HS-5 (cell line): ENCODE measurements at regions not wholly inside any gene's neighbourhood (a gene's known extent, or its start where the extent isn't known, plus 50 kb on each side); places are given as distances from the start of the nearest gene placed in this dataset.

Experiments used
- DNase-seq: peaks from one replicate; pipeline ENCODE4 v3.0.0-alpha.2; 2012; ENCODE audit warnings: low read depth

DNA sequence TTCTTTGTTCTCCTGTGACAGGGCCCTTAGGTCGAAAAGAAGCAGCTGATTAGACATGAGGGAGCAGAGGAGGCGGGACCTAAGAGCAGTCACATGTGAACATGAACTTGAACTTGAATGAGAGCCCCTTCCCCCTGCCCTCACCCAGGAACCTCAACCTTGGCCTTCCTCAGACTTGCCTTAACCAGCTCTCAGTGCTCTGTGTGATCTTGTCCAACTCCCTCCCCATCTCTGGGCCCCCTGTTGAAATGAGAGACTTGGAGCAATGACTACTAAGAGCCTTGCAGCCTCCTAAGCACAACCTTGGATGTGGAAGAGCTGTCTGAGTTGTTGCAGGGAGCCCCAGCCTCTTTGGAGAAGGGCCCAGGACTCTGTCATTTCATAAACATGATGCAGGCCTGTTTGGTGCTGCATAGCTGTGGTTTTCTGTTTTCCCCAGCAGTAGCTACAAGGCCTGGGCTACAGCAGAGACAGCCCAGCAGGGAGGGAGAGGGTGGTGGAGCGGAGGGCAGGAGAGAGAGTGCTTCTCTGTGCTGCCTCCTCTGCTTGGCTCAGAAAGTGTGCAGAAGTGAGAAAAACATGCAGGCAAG, 123.9 kb upstream of the ZMIZ1 start:
- DNase-seq, result peak; percentile 48

DNA sequence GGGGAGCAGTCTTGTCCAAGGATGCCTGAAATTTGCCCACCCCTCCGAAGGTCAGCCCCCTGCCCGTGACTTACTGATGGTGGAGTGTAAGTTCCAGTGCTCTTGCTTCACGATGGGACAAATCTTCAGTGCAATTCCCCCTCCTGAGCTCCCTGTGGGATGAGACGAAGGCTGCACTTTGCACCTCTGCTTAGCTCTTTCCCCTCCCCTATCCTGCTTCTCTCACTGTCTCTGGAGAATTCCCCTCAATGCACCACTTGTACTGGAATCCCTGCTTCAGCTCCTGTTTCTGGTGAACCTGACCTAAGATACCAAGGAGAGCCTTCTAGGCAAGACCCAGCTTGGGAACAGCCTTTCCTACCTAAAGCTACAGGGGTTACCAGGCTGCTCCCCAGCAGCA, 122.9 kb upstream of the ZMIZ1 start:
- DNase-seq, result no peak

DNA sequence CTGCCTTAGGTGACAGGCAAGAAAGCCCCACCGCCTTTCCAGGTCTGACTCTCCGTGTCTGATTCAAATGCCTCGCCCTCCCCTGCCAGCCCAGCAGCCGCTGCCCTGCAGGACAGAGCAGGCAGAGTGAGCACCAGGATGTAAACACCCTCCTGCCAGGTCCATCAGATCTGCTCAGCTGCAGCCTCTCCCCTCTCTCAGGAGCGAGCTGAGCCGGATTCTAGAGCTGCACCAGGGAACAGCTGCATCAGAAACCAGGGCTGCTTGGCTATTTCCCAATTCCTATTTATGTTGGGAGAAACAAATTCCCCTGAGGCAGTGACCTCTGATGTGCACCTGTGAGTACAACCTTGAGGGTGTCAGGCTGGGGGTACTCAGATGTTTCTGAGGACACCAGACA, 121.5 kb upstream of the ZMIZ1 start:
- no peak for DNase-seq

DNA sequence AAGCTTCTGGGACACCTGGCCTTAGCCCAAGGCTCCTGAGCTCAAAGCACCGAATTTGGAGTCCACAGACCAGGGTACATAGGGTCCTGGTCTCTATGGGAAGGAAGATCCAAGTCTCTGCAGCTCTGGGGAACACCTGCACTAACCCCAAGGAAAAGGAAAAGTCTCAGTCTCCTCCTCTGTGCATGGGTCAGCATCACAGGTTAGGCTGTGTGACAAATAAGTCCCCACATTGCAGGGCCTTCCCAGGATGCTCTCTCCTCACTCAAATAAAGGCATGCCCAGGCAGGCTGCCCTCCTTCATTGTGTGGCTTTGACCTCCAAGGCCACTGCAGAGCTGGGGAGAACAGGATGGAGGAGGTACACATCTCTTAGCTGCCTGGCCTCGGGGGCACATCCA, 121.0 kb upstream of the ZMIZ1 start:
- no peak for DNase-seq

DNA sequence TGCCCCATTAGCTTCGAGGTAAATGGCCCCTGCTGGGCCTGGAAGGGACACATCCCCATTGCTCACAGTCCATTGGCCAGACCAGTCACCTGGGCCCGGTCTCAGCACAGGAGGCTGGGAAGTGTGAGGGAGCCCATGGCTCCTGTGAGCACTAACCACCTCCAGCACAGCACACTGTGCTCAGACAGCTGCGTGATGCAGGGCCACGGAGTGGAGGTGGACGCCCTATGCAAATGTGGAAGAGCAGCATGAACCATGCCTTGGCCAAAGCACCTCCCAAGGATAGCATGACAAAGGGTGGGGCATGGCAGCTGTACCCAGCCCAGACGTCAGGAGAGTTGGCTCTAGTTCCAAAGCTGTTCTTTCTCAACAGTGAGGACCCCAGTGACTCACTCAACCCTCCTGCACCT, 120.1 kb upstream of the ZMIZ1 start:
- no peak for DNase-seq

DNA sequence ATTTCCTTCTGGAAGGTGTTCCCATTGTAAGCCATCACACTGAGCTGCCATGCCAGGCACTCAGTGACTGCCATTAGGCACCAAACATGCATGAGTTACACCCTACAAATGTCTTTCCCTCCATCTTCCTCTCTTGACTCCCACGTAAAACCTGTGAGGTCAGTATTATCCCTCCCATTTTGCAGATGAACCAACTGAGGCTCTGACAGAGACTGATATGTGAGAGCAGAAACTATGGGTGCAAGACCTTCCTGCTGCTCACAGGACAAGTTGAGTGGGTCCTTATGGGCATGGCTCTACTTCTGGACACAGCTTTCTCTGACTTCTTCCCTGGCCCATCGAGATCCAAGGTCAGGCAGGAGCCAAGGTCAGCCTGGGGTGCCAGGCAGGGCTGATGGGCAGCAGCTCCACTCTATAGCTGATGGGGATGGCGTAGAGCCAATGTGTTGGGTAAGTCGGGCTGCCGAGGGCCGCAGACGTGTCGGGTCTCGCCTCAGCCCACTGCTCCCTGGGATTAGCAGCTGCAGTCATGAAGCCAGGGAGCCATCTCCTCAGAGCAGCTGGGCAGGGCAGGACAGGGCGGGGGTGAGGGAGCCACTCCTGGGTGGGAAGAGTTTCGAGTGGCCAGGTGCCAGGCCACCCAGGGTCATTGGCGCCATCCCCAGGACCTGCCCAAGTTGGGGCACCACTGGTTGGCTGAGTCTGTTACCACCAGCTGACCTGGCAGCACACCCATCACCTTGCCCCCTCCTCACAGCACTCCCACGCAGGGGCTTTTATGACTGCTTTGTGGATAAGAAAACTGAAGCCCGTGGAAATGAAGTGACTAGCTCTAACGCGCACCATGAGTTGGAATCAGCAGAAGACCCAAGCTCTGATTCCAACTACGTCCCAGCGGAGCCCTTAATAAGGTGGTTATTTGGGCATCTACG, 117.8 kb upstream of the ZMIZ1 start:
- no peak for DNase-seq

DNA sequence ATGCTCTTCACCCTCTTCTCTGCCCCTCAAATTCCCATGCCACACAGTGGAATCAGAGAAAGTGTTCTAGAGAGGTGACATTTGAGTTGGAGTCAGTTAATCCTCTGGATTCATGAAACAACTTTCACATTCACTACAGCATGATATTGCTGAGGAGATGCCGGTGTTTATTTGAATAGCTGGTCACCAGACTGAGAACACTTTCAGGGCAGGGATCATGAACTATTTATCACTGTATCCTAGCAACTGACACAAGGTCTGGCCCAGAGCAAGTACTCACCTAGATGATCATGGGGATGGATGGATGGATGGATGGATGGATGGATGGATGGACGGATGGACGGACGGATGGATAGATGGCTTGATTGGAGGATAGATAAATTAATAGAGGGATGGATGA, 116.7 kb upstream of the ZMIZ1 start:
- DNase-seq, result no peak

DNA sequence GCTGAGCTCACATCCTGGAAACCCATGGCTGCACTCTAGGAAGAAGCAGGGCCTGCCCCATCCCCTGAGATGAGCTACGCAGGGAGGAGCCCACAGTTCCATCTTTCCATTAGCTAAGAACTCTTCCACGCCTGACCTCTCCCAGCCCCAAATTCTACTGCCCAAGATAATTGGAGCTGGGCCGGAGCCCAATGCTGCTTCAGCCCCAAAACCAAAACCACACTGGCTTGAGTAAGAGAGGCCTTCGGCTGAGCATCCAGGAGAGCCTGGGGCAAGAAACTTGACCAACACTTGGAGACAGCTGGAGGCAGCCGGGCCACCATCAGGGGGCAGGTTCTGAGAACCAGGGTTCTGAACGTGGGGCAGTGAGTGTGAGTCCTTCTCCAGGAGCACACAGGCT, 116.1 kb upstream of the ZMIZ1 start:
- DNase-seq, result no peak

DNA sequence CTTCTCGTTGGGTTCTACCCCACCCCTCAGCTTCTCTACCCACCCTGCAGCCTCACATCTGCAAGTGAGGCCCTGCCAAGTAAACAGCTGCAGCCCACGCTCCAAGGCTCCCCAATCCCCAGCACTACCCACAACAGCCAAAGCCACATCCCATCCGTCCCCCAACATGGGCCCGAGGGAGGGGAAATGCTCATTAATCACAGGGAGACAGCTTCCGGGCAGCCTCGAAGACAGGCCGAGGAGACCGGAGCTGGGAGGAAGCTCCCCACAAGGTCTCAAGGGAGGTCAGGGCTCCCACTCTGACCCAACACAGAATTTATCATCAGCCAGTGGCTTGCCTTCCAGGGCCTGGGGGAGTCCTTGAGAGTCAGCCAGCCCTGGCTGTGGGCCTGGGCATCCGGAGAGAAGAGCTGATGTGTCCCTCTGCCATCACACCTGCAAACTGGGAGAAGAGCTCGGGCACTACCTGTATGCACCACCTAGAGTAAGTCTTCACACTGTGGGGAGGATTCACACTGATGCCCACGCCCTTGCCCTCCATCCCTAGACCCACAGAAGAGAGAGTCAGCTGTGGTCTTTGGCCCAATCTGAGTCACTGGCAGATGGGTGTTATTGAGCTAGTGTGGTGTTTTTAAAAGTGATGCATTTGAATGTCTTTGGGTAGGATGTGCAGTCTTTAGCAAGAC, 115.5 kb upstream of the ZMIZ1 start:
- no peak for DNase-seq

DNA sequence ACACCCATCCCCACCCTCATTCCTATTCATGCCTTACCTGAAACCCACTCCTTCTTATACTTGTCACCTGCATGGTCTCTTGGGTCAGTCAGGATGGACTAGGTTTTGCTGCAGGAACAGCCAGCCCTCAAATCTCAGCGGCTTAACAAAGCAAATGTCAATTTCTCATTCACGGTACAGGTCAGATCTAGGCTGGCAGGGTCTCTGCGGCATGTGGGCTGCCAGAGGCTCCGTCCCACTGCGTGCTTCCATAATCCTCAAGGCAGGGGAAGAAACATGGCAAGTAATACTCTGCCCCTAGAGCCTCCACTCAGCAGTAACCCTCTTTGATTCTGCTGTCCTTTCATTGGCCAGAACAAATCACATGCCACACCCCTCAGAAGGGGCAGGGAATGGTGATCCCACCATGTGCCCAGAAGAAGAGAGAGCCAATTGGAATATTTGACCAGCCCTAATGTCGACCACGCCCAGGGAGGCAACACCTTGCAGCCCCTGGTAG, 114.9 kb upstream of the ZMIZ1 start:
- no peak for DNase-seq

DNA sequence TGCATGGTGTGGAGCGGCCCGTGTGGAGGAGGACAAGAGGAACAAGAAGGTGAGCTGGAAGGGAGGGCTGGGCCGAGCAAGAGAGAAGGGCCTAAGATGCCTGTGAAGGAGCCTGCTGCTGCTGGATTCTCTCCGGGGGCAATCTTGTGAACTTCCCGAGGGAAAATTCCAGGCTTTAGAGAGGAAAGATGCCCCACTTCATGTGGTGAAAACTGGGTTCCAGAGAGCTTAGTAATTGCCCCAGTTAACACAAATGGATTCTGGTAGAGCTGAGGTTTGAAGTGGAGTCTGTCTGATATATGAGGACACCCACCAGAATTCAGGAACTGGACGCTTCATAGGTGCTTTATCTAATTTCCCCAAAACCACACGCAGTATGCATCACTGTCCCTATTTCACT, 114.1 kb upstream of the ZMIZ1 start:
- DNase-seq, result no peak

DNA sequence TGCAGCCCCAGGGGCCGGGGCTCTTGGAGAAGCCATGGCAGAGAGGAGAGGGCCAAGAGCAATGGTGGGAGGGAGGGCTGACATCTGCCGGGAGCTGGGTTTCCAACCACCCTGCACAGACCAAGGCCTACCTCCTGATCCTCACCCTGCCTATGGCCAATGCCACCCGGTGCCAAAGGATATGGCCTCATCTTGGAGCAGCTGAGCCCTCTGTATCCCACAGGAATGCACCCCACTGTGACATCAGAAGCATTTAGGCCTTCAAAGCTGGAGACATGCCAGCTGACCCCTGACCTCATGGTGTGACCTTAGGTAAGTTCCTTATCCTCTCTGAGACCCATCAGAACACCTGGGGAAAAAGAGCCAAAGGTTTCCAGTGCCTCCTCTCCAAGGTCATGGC, 113.6 kb upstream of the ZMIZ1 start:
- DNase-seq, result no peak

DNA sequence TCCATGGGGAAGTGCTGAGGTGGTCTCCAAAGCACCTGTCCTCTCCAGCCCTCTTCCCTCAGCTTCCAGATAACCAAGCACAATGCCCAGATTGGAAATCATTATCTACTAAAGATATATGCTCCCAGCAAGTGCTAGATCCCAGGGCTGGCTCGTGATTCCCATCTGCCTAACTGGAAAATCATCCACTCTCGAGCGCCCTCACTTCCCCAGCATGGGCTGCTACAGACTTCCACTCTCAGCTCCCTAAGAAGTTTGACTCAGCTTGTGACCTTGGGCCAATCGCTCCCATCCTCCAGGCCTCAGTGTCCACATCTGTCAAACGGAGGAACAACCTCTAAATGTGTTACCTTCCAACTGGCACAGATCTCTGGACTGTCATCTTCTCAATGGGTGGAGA, 112.4 kb upstream of the ZMIZ1 start:
- DNase-seq, result no peak

DNA sequence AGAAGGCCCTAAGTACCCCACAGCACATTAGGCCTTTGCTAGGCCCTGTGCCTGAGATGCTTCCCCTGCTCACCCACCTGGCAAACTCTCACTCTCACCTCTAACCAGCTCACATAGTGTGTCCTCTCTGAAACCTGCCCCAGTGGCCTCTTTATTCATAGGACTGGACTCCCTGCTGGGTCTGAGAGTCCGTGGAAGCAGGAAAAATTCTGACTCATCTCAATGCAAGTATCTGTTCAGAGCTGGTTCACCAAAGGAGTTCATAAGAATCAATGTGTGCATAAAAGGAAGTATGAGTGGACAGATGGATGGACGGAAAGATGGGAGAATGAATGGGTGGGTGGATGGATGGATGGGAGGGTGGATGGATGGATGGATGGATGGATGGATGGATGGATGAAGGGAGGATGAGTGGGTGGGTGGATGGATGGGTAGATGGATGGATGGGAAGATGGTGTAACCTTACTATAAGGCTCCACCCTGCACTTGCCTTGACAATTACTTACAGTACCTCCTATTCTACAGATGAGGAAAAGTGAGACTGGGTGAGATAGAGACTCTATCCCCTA, 111.2 kb upstream of the ZMIZ1 start:
- DNase-seq, result no peak

DNA sequence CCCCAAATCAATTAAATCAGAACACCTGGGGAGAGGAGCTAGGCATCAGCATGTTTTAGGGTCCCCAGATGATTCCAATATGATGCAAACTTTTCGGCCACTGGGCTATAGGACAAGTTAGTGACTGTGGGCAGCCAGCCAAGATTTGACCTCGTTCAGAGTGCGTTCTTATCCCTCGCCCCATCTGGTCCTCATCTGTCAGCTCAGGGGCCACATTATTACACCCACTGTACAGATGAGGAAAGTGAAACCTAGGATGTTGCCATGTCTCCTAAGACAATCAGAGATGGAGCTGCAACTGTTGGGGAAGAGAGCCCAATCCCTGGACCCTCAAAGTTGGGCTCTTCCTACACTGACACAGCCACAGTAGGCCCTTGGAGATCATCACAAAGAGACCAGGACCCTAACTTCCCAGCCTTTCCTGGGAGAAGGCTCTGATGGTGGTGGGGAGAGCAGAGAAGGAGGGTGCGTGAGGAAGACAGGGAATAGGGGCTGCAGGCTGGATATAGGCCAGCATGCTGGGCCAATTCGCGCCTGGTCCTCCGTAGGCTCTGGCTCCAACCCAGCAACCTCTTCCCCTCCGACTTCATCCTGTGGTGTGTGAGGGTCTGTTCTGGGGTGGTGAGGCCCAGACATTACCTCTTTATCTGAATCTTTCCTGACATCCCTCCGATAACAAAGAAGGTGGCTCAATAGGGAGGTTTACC, 109.4 kb upstream of the ZMIZ1 start:
- no peak for DNase-seq

DNA sequence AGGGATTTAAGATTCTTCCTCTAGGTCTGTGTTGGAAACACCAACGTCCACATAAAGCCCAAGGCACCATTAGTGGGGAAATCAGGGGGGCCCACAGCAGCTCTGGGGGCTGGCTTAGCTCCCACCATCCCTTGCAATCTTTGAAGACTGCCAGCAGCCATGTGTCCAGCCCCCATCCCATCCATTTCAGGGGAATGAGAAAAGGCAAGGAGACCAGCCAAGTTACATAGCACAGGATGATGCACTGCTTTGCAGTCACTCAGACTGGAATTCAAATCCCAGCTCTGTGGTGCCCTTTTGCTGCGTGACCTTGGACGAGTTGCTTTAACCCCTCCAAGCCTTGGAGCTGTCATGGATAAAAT, 108.9 kb upstream of the ZMIZ1 start:
- DNase-seq, result no peak

DNA sequence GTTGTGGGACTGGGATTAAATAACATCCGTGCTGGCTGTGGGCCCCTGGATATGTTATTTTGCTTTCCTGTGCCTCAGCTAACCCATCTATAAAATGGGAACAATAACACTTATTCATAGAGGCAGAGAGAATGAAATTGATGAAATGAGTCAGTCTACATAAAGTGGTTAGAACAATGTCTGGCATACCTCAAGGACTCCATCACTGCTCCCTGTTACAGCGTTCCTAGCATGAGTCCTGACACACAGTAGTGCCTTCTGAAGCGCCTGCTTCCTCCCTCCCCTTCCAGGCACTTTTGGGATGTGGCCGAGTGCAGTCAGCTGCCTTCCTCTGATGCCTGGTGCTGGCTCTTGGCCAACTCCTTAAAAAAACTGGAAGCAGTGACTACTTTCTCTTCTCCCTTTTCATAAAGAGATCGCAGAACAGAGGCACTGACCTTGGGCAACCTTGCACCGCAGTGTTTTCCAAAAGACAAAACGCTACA, 108.4 kb upstream of the ZMIZ1 start:
- DNase-seq, result peak; percentile 39

DNA sequence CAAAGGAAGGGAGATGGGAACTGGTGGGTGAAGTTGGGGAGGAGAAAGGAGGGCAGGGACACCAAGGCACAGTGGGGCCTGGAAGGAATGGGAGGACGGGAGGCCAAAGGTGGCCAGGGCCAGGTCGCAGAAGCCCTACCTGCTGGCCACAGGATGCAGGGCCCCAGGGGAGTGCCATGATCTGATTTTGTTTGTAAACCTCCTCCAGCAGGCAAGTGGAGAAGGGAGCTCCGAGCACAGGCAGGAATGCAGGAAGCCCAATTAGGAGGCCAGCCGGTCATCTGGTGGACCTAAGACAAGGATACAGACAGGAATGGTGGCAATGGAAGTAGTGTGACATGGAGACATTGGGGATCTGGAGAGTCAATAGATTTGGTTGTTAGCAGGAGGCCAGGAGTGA, 107.0 kb upstream of the ZMIZ1 start:
- DNase-seq, result no peak

DNA sequence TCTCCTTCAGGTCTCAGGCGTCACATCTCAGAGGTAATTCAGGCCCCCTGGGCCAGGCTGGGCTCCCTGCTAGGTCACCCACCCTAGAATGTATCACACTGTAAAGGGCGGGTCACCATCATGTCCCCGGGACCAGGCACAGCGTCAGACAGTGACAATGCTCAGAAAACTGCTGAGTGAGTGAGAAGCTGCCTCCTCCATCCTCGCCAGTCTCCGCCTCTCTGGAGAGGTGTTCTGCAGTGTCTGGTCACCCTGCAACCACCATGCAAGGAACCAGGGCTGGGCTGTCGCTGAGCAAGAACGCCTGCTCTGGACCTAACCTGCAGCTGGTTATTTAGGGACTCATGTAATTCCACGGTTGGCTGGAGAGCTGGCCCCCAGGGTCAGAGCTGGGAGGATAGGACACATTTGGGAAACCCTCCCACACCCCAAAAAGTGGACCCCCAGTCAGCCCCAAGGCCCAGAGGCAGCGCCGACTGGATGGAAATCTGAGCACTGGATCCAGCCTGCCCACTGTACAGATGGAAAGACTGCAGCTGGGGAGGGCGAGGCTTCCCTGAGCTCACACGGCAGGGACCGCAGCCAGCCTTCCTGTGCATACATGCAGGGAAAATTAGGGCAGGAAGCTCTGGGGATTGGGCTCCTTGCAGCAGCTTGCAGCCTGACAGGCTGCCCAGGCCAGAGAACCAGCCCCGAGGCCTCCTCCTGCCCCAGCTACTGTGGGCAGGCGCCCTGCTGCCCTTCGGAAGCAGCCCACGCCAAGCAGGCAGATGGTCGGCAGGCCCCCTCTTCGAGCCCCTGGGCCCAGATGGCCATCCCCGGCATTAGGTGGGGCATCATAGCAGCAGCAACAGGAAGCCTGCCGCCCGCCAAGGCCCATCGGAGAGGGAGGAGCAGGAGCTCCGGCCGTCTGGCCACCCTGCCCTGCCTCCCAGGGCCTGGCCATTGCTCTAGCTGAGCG, 105.4 kb upstream of the ZMIZ1 start:
- DNase-seq, result no peak

DNA sequence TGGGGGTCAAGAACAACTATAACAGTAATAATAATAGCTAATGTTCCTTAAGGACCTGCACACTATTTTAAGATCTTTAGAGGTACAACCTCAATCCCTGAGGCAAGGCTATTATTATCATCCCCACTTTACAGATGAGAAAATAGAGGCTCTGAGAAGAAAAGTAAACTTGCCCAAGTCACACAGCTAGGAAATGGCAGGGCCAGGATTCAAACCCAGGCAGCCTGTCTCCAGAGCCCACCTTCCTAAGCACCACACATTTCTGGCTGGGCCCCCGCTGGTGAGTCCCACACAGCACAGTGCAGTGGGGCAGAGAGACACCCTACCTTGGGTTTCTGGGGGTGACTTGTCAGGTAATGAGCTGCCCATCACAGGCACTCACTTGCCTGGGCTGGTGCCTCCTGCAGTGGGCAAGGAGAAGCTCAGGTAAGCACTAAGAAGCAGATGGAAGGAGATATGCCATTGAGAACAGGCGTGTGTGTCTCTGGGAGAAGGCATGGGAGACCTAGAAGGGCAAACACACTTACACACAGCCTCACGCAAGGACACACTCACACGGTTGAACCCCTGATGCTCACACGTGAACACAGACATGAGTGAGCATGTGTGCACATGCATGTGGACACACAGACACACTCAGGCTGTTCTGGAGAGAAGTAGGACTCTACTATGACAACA, 104.4 kb upstream of the ZMIZ1 start:
- no peak for DNase-seq
